ENCODE measurements at regions not wholly inside any gene's neighbourhood (a gene's known extent, or its start where the extent isn't known, plus 50 kb on each side); places are given as distances from the start of the nearest gene placed in this dataset.
"Not testable (repeated sequence)": the region's sequence is repeated elsewhere in the genome, so short reads cannot be mapped to it uniquely, and the experiment has no call there.

DNA sequence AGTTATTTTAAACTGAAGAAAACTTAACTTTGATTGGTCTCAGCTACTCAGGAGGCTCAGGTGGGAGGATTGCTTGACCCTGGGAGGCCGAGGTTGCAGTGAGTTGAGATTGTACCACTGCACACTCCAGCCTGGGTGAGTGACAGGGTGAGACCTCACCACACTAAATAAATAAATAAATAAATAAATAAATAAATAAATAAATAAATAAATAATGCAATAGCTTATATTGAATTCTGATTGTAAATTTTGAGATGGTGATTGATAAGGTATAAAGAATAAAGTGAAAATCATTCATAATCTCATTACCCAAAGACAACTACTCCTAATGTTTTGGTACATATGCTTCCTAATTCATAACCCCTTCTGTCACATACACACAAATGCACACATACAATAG, 58.1 kb downstream of the TUBA3C start:
- DNase-seq = no peak
- Histone ChIP-seq H3K27me3 (ENCODE audit: control insufficient read depth, insufficient read depth, low read length) (no peaks in the 10 kb centered on the region), H3K4me3 (ENCODE audit: low read length) (no peak overlapping the region), H3K4me1 (ENCODE audit: control insufficient read depth, insufficient read depth, low read length) (no peaks in the 10 kb centered on the region), H3K36me3 (ENCODE audit: control insufficient read depth, insufficient read depth, low read length) (no peaks in the 10 kb centered on the region), H3K27ac (ENCODE audit: low read length) (no peak overlapping the region), H3K9me3 (ENCODE audit: control insufficient read depth, low read depth, low read length) (peaks cover 8% of the 10 kb centered on the region)
- no CpG with 5 or more reads among the region's 1 CpG for WGBS (ENCODE audit: insufficient coverage, low lambda C conversion rate)

DNA sequence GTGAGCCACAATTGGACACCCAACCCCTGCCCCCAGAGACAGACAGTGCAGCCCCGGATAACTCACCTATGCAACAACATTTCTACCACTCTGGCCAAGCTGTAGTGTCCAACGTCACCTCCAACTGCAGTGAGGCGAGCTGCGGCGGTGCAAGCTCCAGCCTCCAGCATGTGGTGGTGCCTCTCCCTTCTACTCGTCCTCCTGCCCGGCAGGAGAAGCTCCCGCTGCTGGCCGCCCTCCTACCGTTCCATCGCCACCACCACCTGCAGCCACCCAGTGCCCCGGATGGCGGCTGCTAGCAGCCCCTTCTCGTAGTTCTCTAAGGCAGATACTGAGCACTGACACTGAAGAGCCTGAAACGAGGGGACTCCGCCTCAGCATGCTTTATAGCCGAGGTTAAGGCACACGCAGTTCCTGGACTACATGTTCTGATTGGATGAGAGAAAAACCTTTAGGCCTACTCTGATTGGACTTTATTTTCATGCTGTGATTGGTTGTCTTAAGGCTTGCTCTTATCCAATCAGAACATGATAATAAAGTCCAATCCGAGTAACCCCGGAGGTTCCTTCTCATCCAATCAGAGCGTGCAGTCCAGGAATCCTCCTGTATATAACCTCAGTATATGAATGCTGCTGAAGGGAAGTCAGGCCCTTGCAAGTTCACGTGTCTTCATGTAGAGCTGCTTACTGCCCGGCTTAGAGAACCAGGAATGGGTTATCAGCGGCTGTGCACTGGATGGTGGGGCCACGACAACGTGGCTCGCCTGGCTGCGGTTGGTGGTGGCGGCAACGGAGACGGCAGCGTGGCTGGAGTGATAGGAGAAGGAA, 63.5 kb downstream of the TUBA3C start:
- WGBS (ENCODE audit: insufficient coverage, low lambda C conversion rate) = 53% methylated on average over 3 of the region's 32 CpGs
- no peak for DNase-seq
- Histone ChIP-seq H3K27ac (ENCODE audit: low read length) (no peak overlapping the region), H3K27me3 (ENCODE audit: control insufficient read depth, insufficient read depth, low read length) (no peaks in the 10 kb centered on the region), H3K9me3 (ENCODE audit: control insufficient read depth, low read depth, low read length) (peaks cover 27% of the 10 kb centered on the region), H3K4me1 (ENCODE audit: control insufficient read depth, insufficient read depth, low read length) (no peaks in the 10 kb centered on the region), H3K36me3 (ENCODE audit: control insufficient read depth, insufficient read depth, low read length) (no peaks in the 10 kb centered on the region), H3K4me3 (ENCODE audit: low read length) (no peak overlapping the region)

DNA sequence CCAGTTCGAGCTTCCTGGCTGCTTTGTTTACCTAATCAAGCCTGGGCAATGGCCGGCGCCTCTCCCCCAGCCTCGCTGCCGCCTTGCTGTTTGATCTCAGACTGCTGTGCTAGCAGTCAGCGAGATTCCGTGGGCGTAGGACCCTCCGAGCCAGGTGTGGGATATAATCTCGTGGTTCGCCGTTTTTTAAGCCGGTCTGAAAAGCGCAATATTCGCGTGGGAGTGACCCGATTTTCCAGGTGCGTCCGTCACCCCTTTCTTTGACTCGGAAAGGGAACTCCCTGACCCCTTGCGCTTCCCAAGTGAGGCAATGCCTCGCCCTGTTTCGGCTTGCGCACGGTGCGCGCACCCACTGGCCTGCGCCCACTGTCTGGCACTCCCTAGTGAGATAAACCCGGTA, 72.4 kb downstream of the TUBA3C start:
- H3K4me1 ChIP-seq (ENCODE audit: control insufficient read depth, insufficient read depth, low read length); H3K27ac ChIP-seq (ENCODE audit: low read length); H3K4me3 ChIP-seq (ENCODE audit: low read length); DNase-seq; H3K9me3 ChIP-seq (ENCODE audit: control insufficient read depth, low read depth, low read length); H3K36me3 ChIP-seq (ENCODE audit: control insufficient read depth, insufficient read depth, low read length); H3K27me3 ChIP-seq (ENCODE audit: control insufficient read depth, insufficient read depth, low read length): not testable (repeated sequence)
- WGBS (ENCODE audit: insufficient coverage, low lambda C conversion rate) = no CpG with 5 or more reads among the region's 29 CpGs

DNA sequence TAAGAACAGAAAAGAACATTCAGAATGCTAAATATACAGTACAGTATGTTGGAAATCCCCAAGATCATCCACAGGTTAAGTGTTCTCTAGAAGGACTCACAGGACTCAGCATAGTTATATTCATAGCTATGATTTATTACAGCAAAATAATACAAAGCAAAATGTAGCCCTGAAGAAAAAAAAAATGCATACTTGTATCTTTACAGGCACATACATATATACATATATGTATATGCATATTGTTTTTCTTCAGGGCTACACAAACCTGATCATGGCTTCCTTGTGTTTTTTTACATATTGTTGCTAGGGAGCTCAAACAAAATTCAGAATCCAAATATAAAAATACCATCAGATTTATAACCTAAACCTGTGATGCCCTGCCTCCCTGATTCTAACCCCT, 78.5 kb downstream of the TUBA3C start:
- Histone ChIP-seq H3K36me3 (ENCODE audit: control insufficient read depth, insufficient read depth, low read length) (no peaks in the 10 kb centered on the region), H3K4me1 (ENCODE audit: control insufficient read depth, insufficient read depth, low read length) (no peaks in the 10 kb centered on the region), H3K4me3 (ENCODE audit: low read length) (no peak overlapping the region), H3K27me3 (ENCODE audit: control insufficient read depth, insufficient read depth, low read length) (no peaks in the 10 kb centered on the region), H3K9me3 (ENCODE audit: control insufficient read depth, low read depth, low read length) (no peaks in the 10 kb centered on the region), H3K27ac (ENCODE audit: low read length) (no peak overlapping the region)
- no peak for DNase-seq

DNA sequence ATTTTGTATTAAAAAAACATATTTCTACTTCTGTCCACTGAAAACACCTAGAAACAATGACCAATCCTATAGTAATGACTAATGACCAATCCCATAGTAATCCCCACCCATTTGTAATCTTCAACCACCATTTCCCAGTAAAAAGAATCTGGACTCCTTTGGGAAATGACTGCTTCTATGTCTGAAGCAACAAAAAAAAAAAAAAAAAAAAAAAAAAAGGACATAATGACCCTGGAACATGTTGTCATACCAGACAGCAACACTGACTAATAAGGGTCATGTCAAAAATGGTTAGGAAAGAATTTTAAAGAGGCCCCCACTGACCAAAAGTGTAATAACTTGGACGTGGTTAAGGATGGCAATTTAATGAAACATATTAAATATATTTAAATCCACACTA, 88.3 kb downstream of the TUBA3C start:
- DNase-seq = no peak
- no peak overlapping the region for H3K27ac ChIP-seq (ENCODE audit: low read length)
- H3K9me3 ChIP-seq (ENCODE audit: control insufficient read depth, low read depth, low read length) = peaks cover 17% of the 10 kb centered on the region
- WGBS (ENCODE audit: insufficient coverage, low lambda C conversion rate) = no CpG with 5 or more reads among the region's 1 CpG
- H3K4me1 ChIP-seq (ENCODE audit: control insufficient read depth, insufficient read depth, low read length) = no peaks in the 10 kb centered on the region
- H3K4me3 ChIP-seq (ENCODE audit: low read length) = no peak overlapping the region
- no peaks in the 10 kb centered on the region for H3K27me3 ChIP-seq (ENCODE audit: control insufficient read depth, insufficient read depth, low read length)
- H3K36me3 ChIP-seq (ENCODE audit: control insufficient read depth, insufficient read depth, low read length) = no peaks in the 10 kb centered on the region

DNA sequence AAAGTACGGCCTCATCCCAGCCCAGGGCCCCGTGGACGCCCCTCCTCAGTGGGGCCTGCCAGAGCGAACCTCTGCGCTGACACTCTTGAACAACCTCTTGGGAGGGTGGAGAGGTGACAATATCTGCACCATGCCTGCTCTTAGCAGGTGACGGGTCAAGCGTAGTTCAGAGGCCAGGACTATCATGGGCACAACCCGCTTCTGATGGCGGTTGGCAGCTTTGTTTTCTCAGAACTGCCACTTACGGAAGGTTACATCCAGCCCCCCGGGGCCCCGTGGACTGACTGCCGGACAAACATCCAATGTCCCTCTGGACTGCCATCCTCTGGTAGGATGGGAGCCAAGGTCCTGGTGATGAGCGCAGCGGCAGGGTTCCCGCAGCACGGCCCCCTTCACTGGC, 91.1 kb downstream of the TUBA3C start:
- no peak overlapping the region for H3K4me3 ChIP-seq (ENCODE audit: low read length)
- no CpG with 5 or more reads among the region's 17 CpGs for WGBS (ENCODE audit: insufficient coverage, low lambda C conversion rate)
- no peaks in the 10 kb centered on the region for H3K27me3 ChIP-seq (ENCODE audit: control insufficient read depth, insufficient read depth, low read length)
- H3K9me3 ChIP-seq (ENCODE audit: control insufficient read depth, low read depth, low read length) = peaks cover 22% of the 10 kb centered on the region
- H3K27ac ChIP-seq (ENCODE audit: low read length) = no peak overlapping the region
- no peaks in the 10 kb centered on the region for H3K4me1 ChIP-seq (ENCODE audit: control insufficient read depth, insufficient read depth, low read length)
- no peak for DNase-seq
- H3K36me3 ChIP-seq (ENCODE audit: control insufficient read depth, insufficient read depth, low read length) = no peaks in the 10 kb centered on the region

DNA sequence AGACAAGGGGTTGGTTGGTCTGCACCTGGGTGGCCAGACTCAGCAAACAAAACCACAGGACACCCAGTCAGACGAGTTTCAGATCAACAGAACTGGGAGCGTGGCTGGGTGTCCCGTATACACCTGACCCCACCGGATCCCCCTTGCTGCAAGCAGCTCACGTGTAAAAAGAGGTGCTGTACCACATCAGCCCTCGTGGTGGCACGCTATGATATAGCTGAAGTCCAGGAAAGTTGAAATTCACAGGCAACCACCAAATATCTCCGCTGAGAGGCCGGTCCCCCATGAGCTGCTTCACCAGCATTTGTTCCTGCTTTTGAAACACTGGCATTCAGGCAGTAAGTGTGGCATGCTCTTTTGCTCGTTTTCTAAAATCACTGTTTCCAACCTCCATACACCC, 92.3 kb downstream of the TUBA3C start:
- DNase-seq = no peak
- Histone ChIP-seq H3K9me3 (ENCODE audit: control insufficient read depth, low read depth, low read length) (peaks cover 29% of the 10 kb centered on the region), H3K27me3 (ENCODE audit: control insufficient read depth, insufficient read depth, low read length) (no peaks in the 10 kb centered on the region), H3K4me1 (ENCODE audit: control insufficient read depth, insufficient read depth, low read length) (no peaks in the 10 kb centered on the region), H3K27ac (ENCODE audit: low read length) (no peak overlapping the region), H3K36me3 (ENCODE audit: control insufficient read depth, insufficient read depth, low read length) (no peaks in the 10 kb centered on the region), H3K4me3 (ENCODE audit: low read length) (no peak overlapping the region)
- no CpG with 5 or more reads among the region's 10 CpGs for WGBS (ENCODE audit: insufficient coverage, low lambda C conversion rate)

DNA sequence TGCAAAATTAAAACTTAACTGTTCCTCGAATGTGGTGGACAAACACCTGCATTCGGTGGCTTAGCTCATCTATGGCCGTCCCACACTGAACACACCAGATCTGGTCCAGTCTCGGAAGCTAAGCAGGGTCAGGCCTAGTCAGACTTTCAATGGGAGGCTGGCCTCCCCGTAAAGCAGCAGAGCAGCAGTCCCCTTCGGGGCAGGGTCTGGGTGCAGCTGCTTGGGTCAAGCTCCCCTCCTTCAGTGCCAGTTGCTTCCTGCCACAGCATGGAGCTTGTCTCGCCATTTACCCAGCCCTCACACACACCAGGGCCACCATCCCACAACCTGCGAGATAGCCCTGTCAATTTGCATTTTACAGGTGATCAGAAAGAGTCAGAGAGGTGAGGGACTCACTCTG, 93.2 kb downstream of the TUBA3C start:
- H3K4me3 ChIP-seq (ENCODE audit: low read length) = no peak overlapping the region
- H3K4me1 ChIP-seq (ENCODE audit: control insufficient read depth, insufficient read depth, low read length) = no peaks in the 10 kb centered on the region
- H3K36me3 ChIP-seq (ENCODE audit: control insufficient read depth, insufficient read depth, low read length) = no peaks in the 10 kb centered on the region
- WGBS (ENCODE audit: insufficient coverage, low lambda C conversion rate) = no CpG with 5 or more reads among the region's 8 CpGs
- peaks cover 31% of the 10 kb centered on the region for H3K9me3 ChIP-seq (ENCODE audit: control insufficient read depth, low read depth, low read length)
- DNase-seq = no peak
- no peaks in the 10 kb centered on the region for H3K27me3 ChIP-seq (ENCODE audit: control insufficient read depth, insufficient read depth, low read length)
- no peak overlapping the region for H3K27ac ChIP-seq (ENCODE audit: low read length)

DNA sequence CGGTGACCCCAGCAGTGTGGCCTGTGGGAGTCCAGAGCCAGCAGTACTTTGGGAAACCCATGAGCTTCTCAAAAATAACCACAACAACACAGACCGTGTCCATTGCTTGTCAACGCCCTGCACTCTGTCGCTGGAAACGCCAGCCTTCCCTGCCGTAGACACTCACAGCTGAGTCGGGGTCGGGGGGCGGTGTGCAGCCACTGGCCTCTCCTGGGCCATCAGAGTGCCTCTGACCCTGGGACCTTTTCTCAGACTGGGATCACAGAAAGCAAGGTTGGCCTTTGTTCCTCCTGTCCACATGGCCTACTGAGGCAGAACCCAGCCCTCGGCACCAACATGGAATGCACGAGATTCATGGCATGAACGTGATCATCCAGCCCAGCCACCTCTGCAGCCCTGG, 95.7 kb downstream of the TUBA3C start:
- H3K4me3 ChIP-seq (ENCODE audit: low read length) = no peak overlapping the region
- peaks cover 33% of the 10 kb centered on the region for H3K9me3 ChIP-seq (ENCODE audit: control insufficient read depth, low read depth, low read length)
- WGBS (ENCODE audit: insufficient coverage, low lambda C conversion rate) = no CpG with 5 or more reads among the region's 12 CpGs
- no peaks in the 10 kb centered on the region for H3K4me1 ChIP-seq (ENCODE audit: control insufficient read depth, insufficient read depth, low read length)
- H3K27me3 ChIP-seq (ENCODE audit: control insufficient read depth, insufficient read depth, low read length) = no peaks in the 10 kb centered on the region
- no peaks in the 10 kb centered on the region for H3K36me3 ChIP-seq (ENCODE audit: control insufficient read depth, insufficient read depth, low read length)
- no peak overlapping the region for H3K27ac ChIP-seq (ENCODE audit: low read length)
- no peak for DNase-seq

DNA sequence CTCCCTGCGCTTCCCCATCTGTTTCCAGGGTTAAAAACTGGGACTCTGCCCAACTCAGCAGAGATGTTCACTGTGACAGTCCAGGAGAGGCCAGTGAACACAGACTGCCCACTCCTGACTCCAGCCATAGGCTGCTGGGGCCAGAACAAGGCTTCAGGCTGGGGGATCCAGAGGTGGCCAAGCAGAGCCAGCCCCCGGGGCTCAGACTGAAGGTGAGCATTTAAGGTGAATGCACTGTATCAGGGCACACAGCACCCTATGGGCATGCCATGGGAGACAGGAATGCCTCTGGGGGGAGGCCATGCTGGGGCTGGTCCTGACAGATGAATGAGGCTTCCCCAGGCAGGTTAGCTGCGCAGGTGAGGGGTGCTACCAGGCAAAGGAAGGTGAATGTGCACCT, 96.4 kb downstream of the TUBA3C start:
- WGBS (ENCODE audit: insufficient coverage, low lambda C conversion rate) = no CpG with 5 or more reads among the region's 3 CpGs

DNA sequence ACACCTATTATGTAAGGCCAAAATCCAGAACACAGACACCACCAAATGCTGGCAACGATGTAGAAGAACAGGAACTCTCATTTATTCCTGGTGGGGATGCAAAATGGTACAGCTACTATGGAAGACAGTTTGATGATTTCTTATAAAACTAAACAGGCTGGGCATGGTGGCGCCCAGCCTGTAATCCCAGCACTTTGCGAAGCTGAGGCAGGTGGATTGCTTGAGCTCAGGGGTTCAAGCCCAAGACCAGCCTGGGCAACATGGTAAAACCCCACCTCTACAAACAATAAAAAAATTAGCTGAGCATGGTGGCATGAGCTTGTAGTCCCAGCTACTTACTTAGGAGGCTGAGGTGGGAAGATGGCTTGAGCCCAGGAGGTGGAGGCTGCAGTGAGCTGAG, 98.3 kb downstream of the TUBA3C start:
- Histone ChIP-seq H3K36me3 (ENCODE audit: control insufficient read depth, insufficient read depth, low read length) (no peaks in the 10 kb centered on the region), H3K4me3 (ENCODE audit: low read length) (no peak overlapping the region), H3K4me1 (ENCODE audit: control insufficient read depth, insufficient read depth, low read length) (no peaks in the 10 kb centered on the region), H3K9me3 (ENCODE audit: control insufficient read depth, low read depth, low read length) (peaks cover 22% of the 10 kb centered on the region), H3K27me3 (ENCODE audit: control insufficient read depth, insufficient read depth, low read length) (no peaks in the 10 kb centered on the region), H3K27ac (ENCODE audit: low read length) (no peak overlapping the region)
- no peak for DNase-seq
- WGBS (ENCODE audit: insufficient coverage, low lambda C conversion rate) = no CpG with 5 or more reads among the region's 3 CpGs

More for the DNA sequence above, 96.4 kb downstream of the TUBA3C start:
- H3K36me3 ChIP-seq (ENCODE audit: control insufficient read depth, insufficient read depth, low read length) = no peaks in the 10 kb centered on the region
- H3K27ac ChIP-seq (ENCODE audit: low read length) = no peak overlapping the region
- H3K27me3 ChIP-seq (ENCODE audit: control insufficient read depth, insufficient read depth, low read length) = no peaks in the 10 kb centered on the region
- H3K4me1 ChIP-seq (ENCODE audit: control insufficient read depth, insufficient read depth, low read length) = no peaks in the 10 kb centered on the region
- no peak for DNase-seq
- no peak overlapping the region for H3K4me3 ChIP-seq (ENCODE audit: low read length)
- H3K9me3 ChIP-seq (ENCODE audit: control insufficient read depth, low read depth, low read length) = peaks cover 28% of the 10 kb centered on the region
